ENCODE measurements at regions not wholly inside any gene's neighbourhood (a gene's known extent, or its start where the extent isn't known, plus 50 kb on each side); places are given as distances from the start of the nearest gene placed in this dataset.

- TF ChIP-seq HDAC2 (IDR thresholded peaks at IDR 0.05), result no peak
- TF ChIP-seq TAF7 (tag; IDR thresholded peaks at IDR 0.05), result no peak
- no peak for TF ChIP-seq NCOA2 (IDR thresholded peaks at IDR 0.05; ENCODE audit: partially characterized antibody in 2 of 2)
Observed at GRCh38 chr6:95384988-95385387, 192.3 kb upstream of the MANEA start (continued).

- ChIA-PET POLR2A (no interaction called here), CTCF (ENCODE audit: low intra/inter-chr PET ratio) (no interaction called here)
- TF ChIP-seq POLR2G (IDR thresholded peaks at IDR 0.05; ENCODE audit: low read depth, low read length) (no peak), RFX7 (CRISPR knock-in tag; IDR thresholded peaks at IDR 0.05) (no peak), RAD51 (IDR thresholded peaks at IDR 0.05; ENCODE audit: borderline replicate concordance, low read depth) (no peak), HNRNPLL (IDR thresholded peaks at IDR 0.05; ENCODE audit: low read depth, low read length, poor library complexity, severe bottlenecking) (no peak), DNMT1 (IDR thresholded peaks at IDR 0.05) (no peak)
Observed at GRCh38 chr6:95387845-95388244, 189.5 kb upstream of the MANEA start.

More at GRCh38 chr6:95387845-95388244, 189.5 kb upstream of the MANEA start:
- no peaks in the 10 kb centered on the region for H3K9me1 ChIP-seq (ENCODE audit: control insufficient read depth, insufficient read depth, low read length)
- no TSS peak for BruUV-seq (replicated peaks)
- H3K4me2 ChIP-seq (ENCODE audit: insufficient read depth, low read length), result no peak overlapping the region
- no peak overlapping the region for H3K4me3 ChIP-seq
- H3K79me2 ChIP-seq (ENCODE audit: control insufficient read depth, insufficient read depth, low read length), result no peaks in the 10 kb centered on the region
- H3K27me3 ChIP-seq (ENCODE audit: control insufficient read depth in 2 of 2, insufficient read depth in 2 of 2, low read length in 2 of 2), result no peaks in the 10 kb centered on the region
- DNase-seq (ENCODE audit: extremely low read depth in 1 of 4, low spot score in 3 of 4) (no peak), FAIRE-seq (no peak), ATAC-seq (no peak)
- no peaks in the 10 kb centered on the region for H3K36me3 ChIP-seq (ENCODE audit: control insufficient read depth, insufficient read depth, low read length)
- H2AFZ ChIP-seq (ENCODE audit: low read depth, low read length), result no peak overlapping the region
- in situ Hi-C loops (cut with MboI), result no loop called here
- H3K9ac ChIP-seq (ENCODE audit: insufficient read depth in 1 of 2, low read depth in 2 of 2, low read length in 2 of 2), result no peak overlapping the region
- H3K4me1 ChIP-seq (replicated peaks in 1 of 2; ENCODE audit: control insufficient read depth in 2 of 2, insufficient read depth in 2 of 2, low read length in 2 of 2), result no peaks in the 10 kb centered on the region
- H3K9me3 ChIP-seq (replicated peaks; ENCODE audit: control insufficient read depth, insufficient read depth, low read depth, low read length), result no peaks in the 10 kb centered on the region
- intact Hi-C loops (cut with micrococcal nuclease), result no loop called here
- H3K27ac ChIP-seq (ENCODE audit: extremely low read depth, low read depth, low read length), result no peak overlapping the region
- no peaks in the 10 kb centered on the region for H4K20me1 ChIP-seq (replicated peaks; ENCODE audit: control insufficient read depth, insufficient read depth, low read length)
